A673 (cell line): ENCODE measurements at regions not wholly inside any gene's neighbourhood (a gene's known extent, or its start where the extent isn't known, plus 50 kb on each side); places are given as distances from the start of the nearest gene placed in this dataset.

Source experiments
- EZH2 ChIP-seq: fragments of 200-600 bp; sonication (generic); IDR thresholded peaks from 2 replicates; pipeline ENCODE4 v1.6.1; 2017; ENCODE audit warnings: borderline replicate concordance, low read depth, mild to moderate bottlenecking, mixed read lengths, antibody characterized with exemption, low read length; ENCODE audit not compliant: poor library complexity, severe bottlenecking
- TF ChIP-seq, protein P1 (sequence below): fragments of 300-800, 200-600 bp; sonication (generic); conservative IDR thresholded peaks from 2 replicates; pipeline ENCODE4 v1.5.1; 2017; ENCODE audit warnings: low read depth, mild to moderate bottlenecking, antibody characterized with exemption, low read length, moderate library complexity, mixed read lengths

DNA sequence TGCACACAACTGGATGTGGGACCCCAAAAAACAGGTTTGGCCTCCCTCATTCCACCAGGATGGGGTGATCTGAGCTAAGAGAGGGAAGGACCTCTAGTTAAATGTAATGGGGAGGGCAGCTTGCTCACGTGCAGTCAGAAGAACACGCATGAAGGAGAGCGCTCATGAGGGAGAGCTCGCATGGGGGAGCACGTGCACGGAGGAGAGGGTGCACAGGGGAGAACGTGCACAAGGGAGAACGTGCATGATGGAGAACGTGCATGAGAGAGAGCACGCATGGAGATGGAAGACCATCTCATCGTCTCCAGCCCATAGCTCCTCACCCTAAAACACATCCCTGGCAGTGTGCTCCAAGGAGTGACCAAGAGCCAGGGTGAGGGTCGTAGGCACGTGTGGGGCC, 141.2 kb downstream of the RBFOX3 start:
- TF ChIP-seq, protein P1, sequence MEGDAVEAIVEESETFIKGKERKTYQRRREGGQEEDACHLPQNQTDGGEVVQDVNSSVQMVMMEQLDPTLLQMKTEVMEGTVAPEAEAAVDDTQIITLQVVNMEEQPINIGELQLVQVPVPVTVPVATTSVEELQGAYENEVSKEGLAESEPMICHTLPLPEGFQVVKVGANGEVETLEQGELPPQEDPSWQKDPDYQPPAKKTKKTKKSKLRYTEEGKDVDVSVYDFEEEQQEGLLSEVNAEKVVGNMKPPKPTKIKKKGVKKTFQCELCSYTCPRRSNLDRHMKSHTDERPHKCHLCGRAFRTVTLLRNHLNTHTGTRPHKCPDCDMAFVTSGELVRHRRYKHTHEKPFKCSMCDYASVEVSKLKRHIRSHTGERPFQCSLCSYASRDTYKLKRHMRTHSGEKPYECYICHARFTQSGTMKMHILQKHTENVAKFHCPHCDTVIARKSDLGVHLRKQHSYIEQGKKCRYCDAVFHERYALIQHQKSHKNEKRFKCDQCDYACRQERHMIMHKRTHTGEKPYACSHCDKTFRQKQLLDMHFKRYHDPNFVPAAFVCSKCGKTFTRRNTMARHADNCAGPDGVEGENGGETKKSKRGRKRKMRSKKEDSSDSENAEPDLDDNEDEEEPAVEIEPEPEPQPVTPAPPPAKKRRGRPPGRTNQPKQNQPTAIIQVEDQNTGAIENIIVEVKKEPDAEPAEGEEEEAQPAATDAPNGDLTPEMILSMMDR, result no peak
- TF ChIP-seq EZH2, result no peak
